ENCODE measurements at regions not wholly inside any gene's neighbourhood (a gene's known extent, or its start where the extent isn't known, plus 50 kb on each side); places are given as distances from the start of the nearest gene placed in this dataset.

GRCh38 chr2:241950413-241951315 is 81.1 kb downstream of the RTP5 start:
- Mint-ChIP-seq H3K4me1 (ENCODE audit: low read depth) (peaks cover 6% of the 10 kb centered on the region), H3K27ac (no peak overlapping the region), H3K36me3 (ENCODE audit: low read depth) (no peaks in the 10 kb centered on the region), H3K27me3 (no peaks in the 10 kb centered on the region), H3K4me3 (no peak overlapping the region), H3K9me3 (no peaks in the 10 kb centered on the region)
- peak; percentile 49 to 76 (median 56) for DNase-seq
- Histone ChIP-seq H3K4me3 (ENCODE audit: low read length) (no peak overlapping the region), H3K4me1 (ENCODE audit: insufficient read depth, low read length) (peaks cover 11% of the 10 kb centered on the region), H3K27me3 (ENCODE audit: control insufficient read depth in 1 of 2, insufficient read depth in 2 of 2, low read length in 2 of 2) (no peaks in the 10 kb centered on the region), H3K36me3 (ENCODE audit: insufficient read depth, low read length) (no peaks in the 10 kb centered on the region), H3K27ac (ENCODE audit: low read depth in 1 of 2, low read length in 2 of 2) (no peak overlapping the region), H3K9me3 (ENCODE audit: control insufficient read depth in 1 of 2, insufficient read depth in 1 of 2, low read length in 2 of 2) (peaks cover 0 to 5% of the 10 kb centered on the region in 2 experiments)
- ChIA-PET CTCF (interaction anchor here (1.1 to 1.6 kb wide), 3 partner anchors 9 to 49 kb away, joined by 3 to 4 read pairs (median 4); no protein-coding TSS in a partner anchor), POLR2A (interaction anchor here (0.6 kb wide), 1 partner anchor 71 kb away, joined by 3 read pairs; no protein-coding TSS in a partner anchor)
- intact Hi-C loops (cut with DNase I, micrococcal nuclease) = no loop called here
- peak; percentile 91 for TF ChIP-seq CTCF (IDR thresholded peaks at IDR 0.05)
- peak; percentile 54 for ATAC-seq (ENCODE audit: poor library complexity)

GRCh38 chr2:241951316-241951700 is 81.8 kb downstream of the RTP5 start:
- peaks cover 6% of the 10 kb centered on the region for H3K4me1 Mint-ChIP-seq (ENCODE audit: low read depth)
- DNase-seq (no peak), ATAC-seq (ENCODE audit: poor library complexity) (no peak)
- Histone ChIP-seq H3K27ac (ENCODE audit: low read depth in 1 of 2, low read length in 2 of 2) (no peak overlapping the region), H3K4me3 (ENCODE audit: low read length) (no peak overlapping the region), H3K36me3 (ENCODE audit: insufficient read depth, low read length) (no peaks in the 10 kb centered on the region), H3K9me3 (ENCODE audit: control insufficient read depth in 1 of 2, insufficient read depth in 1 of 2, low read length in 2 of 2) (peaks cover 0 to 4% of the 10 kb centered on the region in 2 experiments), H3K27me3 (ENCODE audit: control insufficient read depth in 1 of 2, insufficient read depth in 2 of 2, low read length in 2 of 2) (no peaks in the 10 kb centered on the region), H3K4me1 (ENCODE audit: insufficient read depth, low read length) (peaks cover 11% of the 10 kb centered on the region)
- ChIA-PET POLR2A (interaction anchor here (0.6 kb wide), 1 partner anchor 70 kb away, joined by 3 read pairs; no protein-coding TSS in a partner anchor), CTCF (interaction anchor here (1.1 to 1.6 kb wide), 3 partner anchors 9 to 49 kb away, joined by 3 to 4 read pairs (median 4); no protein-coding TSS in a partner anchor)
- no peak for TF ChIP-seq CTCF (IDR thresholded peaks at IDR 0.05)
- intact Hi-C loops (cut with DNase I, micrococcal nuclease) = no loop called here
- H3K4me3 Mint-ChIP-seq = no peak overlapping the region
- no peaks in the 10 kb centered on the region for H3K27me3 Mint-ChIP-seq
- H3K36me3 Mint-ChIP-seq (ENCODE audit: low read depth) = no peaks in the 10 kb centered on the region
- no peak overlapping the region for H3K27ac Mint-ChIP-seq
- H3K9me3 Mint-ChIP-seq = no peaks in the 10 kb centered on the region

GRCh38 chr2:241951920-241952319 is 82.4 kb downstream of the RTP5 start:
- ATAC-seq (ENCODE audit: poor library complexity) (no peak), DNase-seq (no peak)
- Mint-ChIP-seq H3K4me1 (ENCODE audit: low read depth) (peaks cover 6% of the 10 kb centered on the region), H3K36me3 (ENCODE audit: low read depth) (no peaks in the 10 kb centered on the region), H3K9me3 (no peaks in the 10 kb centered on the region), H3K27ac (no peak overlapping the region), H3K4me3 (no peak overlapping the region), H3K27me3 (no peaks in the 10 kb centered on the region)
- Histone ChIP-seq H3K4me1 (ENCODE audit: insufficient read depth, low read length) (peaks cover 11% of the 10 kb centered on the region), H3K27ac (ENCODE audit: low read depth in 1 of 2, low read length in 2 of 2) (no peak overlapping the region), H3K36me3 (ENCODE audit: insufficient read depth, low read length) (peaks cover 3% of the 10 kb centered on the region), H3K4me3 (ENCODE audit: low read length) (no peak overlapping the region), H3K9me3 (ENCODE audit: control insufficient read depth in 1 of 2, insufficient read depth in 1 of 2, low read length in 2 of 2) (peaks cover 0 to 5% of the 10 kb centered on the region in 2 experiments), H3K27me3 (ENCODE audit: control insufficient read depth in 1 of 2, insufficient read depth in 2 of 2, low read length in 2 of 2) (no peaks in the 10 kb centered on the region)
- POLR2A ChIA-PET = no interaction called here
- CTCF ChIA-PET = interaction anchor here (1.6 kb wide), 1 partner anchor 8 kb away, joined by 4 read pairs; no protein-coding TSS in a partner anchor
- intact Hi-C loops (cut with DNase I, micrococcal nuclease) = no loop called here
- TF ChIP-seq CTCF (IDR thresholded peaks at IDR 0.05) = no peak

Data from CD4-positive, alpha-beta T cell (primary cell).